GM10248 (cell line): ENCODE measurements at regions not wholly inside any gene's neighbourhood (a gene's known extent, or its start where the extent isn't known, plus 50 kb on each side); places are given as distances from the start of the nearest gene placed in this dataset.

Source experiments
- CTCF ChIA-PET: fragments of 300-600 bp; sonication (Branson Sonifier 250); formaldehyde crosslinking; extraction: SDS; loops from one replicate; lab custom pipeline; 2021; ENCODE audit warnings: antibody characterized with exemption; lab: Yijun Ruan, JAX
- POLR2A ChIA-PET: fragments of 350-650 bp; sonication (Branson Sonifier 250); formaldehyde crosslinking; extraction: SDS; loops from one replicate; lab custom pipeline; 2020; ENCODE audit warnings: antibody characterized with exemption; lab: Yijun Ruan, JAX
- DNase-seq: peaks from one replicate; pipeline ENCODE4 v3.0.0; 2012; ENCODE audit errors: extremely low spot score
- CTCF ChIP-seq: IDR thresholded peaks from 2 replicates; pipeline ENCODE4 v1.5.1; 2012; ENCODE audit warnings: mild to moderate bottlenecking, low read depth; ENCODE audit errors: extremely low read depth, missing control alignments, control extremely low read depth

GRCh38 chr1:23632479-23633160, 59.0 kb upstream of the RPL11 start:
- DNase-seq = no peak
- ChIA-PET POLR2A (interaction anchor here (0.6 kb wide), 1 partner anchor 475 kb away, joined by 3 read pairs; no protein-coding TSS in a partner anchor), CTCF (interaction anchor here (0.7 to 24.4 kb wide), 10 partner anchors 13 to 135 kb away, joined by 3 to 858 read pairs (median 14); partner anchors contain the start of gene ID3)
- no peak for TF ChIP-seq CTCF

GRCh38 chr1:23629708-23630290, 61.8 kb upstream of the RPL11 start:
- ChIA-PET POLR2A (no interaction called here), CTCF (interaction anchor here (1.4 to 24.4 kb wide), 3 partner anchors 10 to 133 kb away, joined by 5 to 858 read pairs (median 133); partner anchors contain the start of gene ID3)
- DNase-seq = no peak
- TF ChIP-seq CTCF = no peak

DNA sequence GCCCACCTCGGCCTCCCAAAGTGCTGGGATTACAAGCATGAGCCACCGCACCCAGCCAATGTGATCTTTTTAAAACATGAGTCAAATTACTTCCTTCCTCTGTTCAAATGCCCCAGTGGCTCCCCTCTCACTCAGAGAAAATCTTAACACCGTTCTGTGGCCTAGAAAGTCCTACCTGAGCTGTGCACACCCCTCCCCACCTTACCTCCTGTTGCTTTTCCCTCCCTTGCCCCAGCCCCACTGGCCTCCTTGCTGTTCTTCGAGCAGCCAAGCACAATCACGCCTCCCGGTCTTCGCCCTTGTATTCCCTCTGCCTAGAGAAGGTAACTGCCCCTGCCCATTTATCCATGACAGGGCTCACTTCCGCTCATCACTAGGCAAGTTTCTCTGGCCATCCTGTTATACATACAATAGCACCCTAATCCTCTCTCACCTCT, 62.6 kb upstream of the RPL11 start:
- ChIA-PET CTCF (interaction anchor here (1.0 to 24.4 kb wide), 4 partner anchors 9 to 132 kb away, joined by 5 to 858 read pairs (median 75); partner anchors contain the start of gene ID3), POLR2A (no interaction called here)
- no peak for TF ChIP-seq CTCF
- no peak for DNase-seq

DNA sequence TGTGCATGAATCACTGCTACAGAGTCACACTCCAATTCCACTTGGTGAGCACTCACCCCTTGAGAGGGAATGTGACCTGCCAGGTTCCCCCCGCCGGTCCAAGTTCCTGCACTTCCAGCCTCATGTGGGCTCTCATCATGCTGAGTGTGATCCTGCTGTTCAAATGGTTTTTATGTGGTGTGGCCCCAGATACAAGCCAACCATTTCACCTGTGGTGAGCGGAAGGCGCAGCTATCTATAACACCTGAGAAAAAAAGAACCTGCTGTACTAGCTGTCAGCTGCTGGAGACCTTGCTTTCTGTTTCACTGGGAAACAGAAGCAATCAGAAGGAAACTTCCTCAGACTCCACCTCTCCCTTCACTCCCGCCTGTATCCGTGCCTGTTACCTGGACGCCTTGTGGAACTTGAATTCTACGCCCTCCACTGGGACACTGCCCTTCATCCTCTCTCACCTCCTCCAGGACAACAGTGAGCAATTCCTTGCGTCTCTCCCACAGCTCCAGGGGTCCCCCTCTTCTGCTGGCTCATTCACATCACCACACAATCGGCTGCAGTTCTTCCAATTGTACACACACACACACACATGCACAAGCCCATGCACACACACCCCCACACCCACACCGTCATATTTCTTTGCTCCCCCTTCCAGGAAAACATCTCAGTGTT, 64.4 kb upstream of the RPL11 start:
- CTCF ChIA-PET = interaction anchor here (1.1 to 24.4 kb wide), 4 partner anchors 8 to 77 kb away, joined by 3 to 858 read pairs (median 75); partner anchors contain the start of gene ID3
- POLR2A ChIA-PET = interaction anchor here (0.6 kb wide), 1 partner anchor 139 kb away, joined by 7 read pairs; no protein-coding TSS in a partner anchor
- DNase-seq = peak; percentile 62
- no peak for TF ChIP-seq CTCF

- ChIA-PET CTCF (interaction anchor here (1.2 to 24.4 kb wide), 2 partner anchors 11 to 76 kb away, joined by 5 to 858 read pairs; partner anchors contain the start of gene ID3), POLR2A (no interaction called here)
- no peak for DNase-seq
- TF ChIP-seq CTCF = no peak
These were observed 65.6 kb upstream of the RPL11 start for GRCh38 chr1:23625929-23626535.

DNA sequence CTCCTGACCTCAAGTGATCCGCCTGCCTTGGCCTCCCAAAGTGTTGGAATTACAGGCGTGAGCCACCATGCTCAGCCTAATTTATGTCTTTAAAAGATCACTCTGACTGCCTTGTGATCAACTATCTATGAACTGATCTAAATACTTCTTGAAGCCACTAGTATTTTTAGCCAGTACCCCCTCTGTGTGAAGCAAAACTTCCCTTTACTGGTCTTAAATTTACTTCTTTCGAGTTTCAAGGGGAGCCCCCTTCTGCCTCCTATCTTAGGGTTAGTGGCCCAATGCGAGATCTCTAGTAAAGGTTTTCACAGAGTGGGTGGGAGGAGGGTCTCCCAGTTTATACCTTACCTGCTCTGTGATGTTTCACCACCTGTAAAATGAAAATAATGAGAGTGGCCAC, 66.1 kb upstream of the RPL11 start:
- ChIA-PET POLR2A (no interaction called here), CTCF (interaction anchor here (1.2 to 24.4 kb wide), 3 partner anchors 12 to 75 kb away, joined by 3 to 858 read pairs (median 5); partner anchors contain the start of gene ID3)
- DNase-seq = no peak
- no peak for TF ChIP-seq CTCF
